SKM-1 treated with dmso at 0.1 percent for 144 hours (cell line): ENCODE measurements at regions not wholly inside any gene's neighbourhood (a gene's known extent, or its start where the extent isn't known, plus 50 kb on each side); places are given as distances from the start of the nearest gene placed in this dataset.
"Not testable (repeated sequence)": the region's sequence is repeated elsewhere in the genome, so short reads cannot be mapped to it uniquely, and the experiment has no call there.

ENCODE experiments used
- DNase-seq: peaks from one replicate; lab custom pipeline; 2025; ENCODE audit not compliant: unreplicated experiment; lab: John Stamatoyannopoulos, UW

- DNase-seq = no peak
Measured at GRCh38 chr14:55766071-55766470, 186.1 kb downstream of the KTN1 start.

- no peak for DNase-seq
Measured at GRCh38 chr14:55767286-55767685, 187.3 kb downstream of the KTN1 start.

GRCh38 chr14:55769877-55770276 lies 189.9 kb downstream of the KTN1 start:
- no peak for DNase-seq

- no peak for DNase-seq
Measured at GRCh38 chr14:55771242-55771981, 191.4 kb downstream of the KTN1 start.

- DNase-seq = no peak
Measured at GRCh38 chr14:55772486-55772885, 192.5 kb downstream of the KTN1 start.

GRCh38 chr14:55773312-55773711 lies 193.3 kb downstream of the KTN1 start:
- no peak for DNase-seq

- DNase-seq = no peak
Measured at GRCh38 chr14:55773984-55774545, 194.1 kb downstream of the KTN1 start.

- DNase-seq = no peak
Measured at GRCh38 chr14:55777877-55778276, 197.9 kb downstream of the KTN1 start.

- no peak for DNase-seq
Measured at GRCh38 chr14:55780156-55780946, 200.3 kb downstream of the KTN1 start.

GRCh38 chr14:55781046-55781445 lies 201.0 kb downstream of the KTN1 start:
- no peak for DNase-seq

GRCh38 chr14:55782166-55782565 lies 202.2 kb downstream of the KTN1 start:
- no peak for DNase-seq

GRCh38 chr14:55789406-55789805 lies 209.4 kb downstream of the KTN1 start:
- DNase-seq = no peak

- DNase-seq = no peak
Measured at GRCh38 chr14:55794655-55795595, 214.9 kb downstream of the KTN1 start.

- DNase-seq = not testable (repeated sequence)
Measured at GRCh38 chr14:55796513-55796912, 216.5 kb downstream of the KTN1 start.

GRCh38 chr14:55798406-55798805 lies 218.4 kb downstream of the KTN1 start:
- no peak for DNase-seq

GRCh38 chr14:55799508-55800095 lies 219.6 kb downstream of the KTN1 start:
- no peak for DNase-seq

GRCh38 chr14:55800156-55800785 lies 220.3 kb downstream of the KTN1 start:
- DNase-seq = no peak

- DNase-seq = no peak
Measured at GRCh38 chr14:55801121-55801520, 221.1 kb downstream of the KTN1 start.

- DNase-seq = no peak
Measured at GRCh38 chr14:55802986-55803872, 223.2 kb downstream of the KTN1 start.
